ENCODE measurements at regions not wholly inside any gene's neighbourhood (a gene's known extent, or its start where the extent isn't known, plus 50 kb on each side); places are given as distances from the start of the nearest gene placed in this dataset.

DNA sequence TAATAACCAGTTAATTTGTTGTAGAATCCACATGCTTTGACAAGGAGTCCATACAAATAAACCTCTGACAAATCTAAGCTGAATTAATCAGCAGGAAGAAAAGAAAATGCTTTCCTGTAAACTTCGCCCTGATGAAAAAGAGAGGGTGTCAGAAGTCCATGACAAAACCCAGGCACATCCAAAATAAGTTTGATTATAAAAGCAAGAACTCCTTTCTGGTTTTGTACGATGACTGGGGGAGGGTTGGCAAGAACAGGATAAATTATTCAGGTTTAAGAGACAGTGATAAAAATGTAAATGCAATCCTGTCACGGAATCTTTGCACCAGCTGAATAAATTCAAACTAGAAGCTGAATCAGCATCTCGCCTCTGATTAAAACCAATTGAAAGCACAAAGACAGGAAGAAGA, 469.2 kb upstream of the TNP1 start:
- no peak for DNase-seq

DNA sequence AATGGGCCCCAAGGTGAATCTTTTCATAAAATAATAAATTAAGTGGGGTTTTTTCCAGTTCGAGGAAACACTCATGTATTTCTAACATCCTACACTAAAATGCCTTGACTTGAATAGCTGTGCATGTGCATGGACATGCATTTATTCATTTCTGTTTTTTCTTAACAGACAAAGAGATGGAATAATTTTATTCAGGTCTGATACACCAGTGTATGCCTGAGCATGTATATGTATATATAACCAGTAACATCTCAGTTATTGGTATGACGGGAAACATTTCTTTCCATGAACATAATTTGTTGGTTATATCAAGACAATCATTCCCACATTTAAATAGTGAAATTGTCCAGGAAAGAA, 468.7 kb upstream of the TNP1 start:
- no peak for DNase-seq

DNA sequence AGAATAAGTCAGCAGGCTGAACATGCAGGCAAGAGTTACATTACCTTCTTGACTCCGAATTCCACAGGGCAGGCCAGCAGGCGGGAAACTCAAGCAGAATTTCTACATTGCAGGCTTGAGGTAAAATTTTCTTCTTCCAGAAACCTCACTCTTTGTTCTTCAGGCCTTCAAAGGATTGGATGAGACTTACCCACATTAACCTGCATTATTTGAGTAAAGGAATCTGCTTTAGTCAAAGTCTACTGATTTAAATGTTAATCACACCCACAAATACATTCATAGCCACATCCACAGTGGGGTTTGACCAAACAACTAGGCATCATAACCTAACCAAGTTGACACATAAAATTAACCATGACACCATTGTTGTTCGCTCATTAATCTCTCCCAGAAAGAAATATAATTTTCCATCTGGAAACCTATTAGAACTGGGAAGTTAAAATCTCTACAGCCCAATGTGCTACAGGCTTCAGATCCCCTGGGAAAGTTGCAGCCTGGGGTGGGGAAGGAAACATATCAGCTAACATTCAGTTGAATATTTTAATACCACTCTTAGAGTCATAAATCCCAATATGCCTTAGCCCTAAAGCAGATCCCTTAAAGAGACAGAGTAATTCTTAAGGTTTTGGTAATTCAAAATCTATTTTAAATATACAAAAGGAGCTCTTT, 468.2 kb upstream of the TNP1 start:
- DNase-seq = no peak

DNA sequence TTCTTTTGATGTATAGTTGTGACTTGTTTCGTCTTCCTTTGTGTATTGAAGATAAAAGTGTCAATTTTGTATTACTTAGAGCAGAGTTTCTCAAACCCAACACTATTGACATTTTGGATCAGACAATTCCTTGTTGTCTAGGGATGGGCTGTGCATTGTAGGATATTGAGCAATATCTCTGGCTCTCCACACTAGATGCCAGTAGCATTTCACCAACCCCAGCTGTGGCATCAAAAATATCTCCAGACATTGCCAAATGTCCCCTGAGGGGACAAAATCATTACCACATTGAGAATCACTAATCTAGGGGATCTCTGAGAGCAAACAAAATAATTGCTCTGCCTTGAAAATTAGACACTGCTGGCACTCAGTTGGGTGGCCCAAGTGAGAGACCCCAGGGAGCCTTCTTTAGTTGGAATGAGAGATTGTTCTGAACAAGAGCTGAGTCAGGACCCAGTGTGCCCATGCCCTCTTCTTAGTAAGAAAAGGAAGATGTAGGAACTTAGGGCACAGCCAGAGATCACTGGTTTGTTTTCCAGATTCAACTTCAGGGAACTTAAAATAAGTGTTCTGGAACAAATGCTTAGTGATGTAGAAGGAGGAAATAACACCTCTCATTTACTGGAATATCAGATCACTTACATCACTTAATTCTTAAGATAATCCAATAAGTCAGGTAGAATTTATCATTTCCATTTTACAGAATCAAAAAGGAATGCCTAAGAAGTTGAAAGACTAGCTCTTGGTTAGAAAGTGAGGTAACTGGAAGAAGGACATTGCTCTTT, 466.6 kb upstream of the TNP1 start:
- DNase-seq = no peak

DNA sequence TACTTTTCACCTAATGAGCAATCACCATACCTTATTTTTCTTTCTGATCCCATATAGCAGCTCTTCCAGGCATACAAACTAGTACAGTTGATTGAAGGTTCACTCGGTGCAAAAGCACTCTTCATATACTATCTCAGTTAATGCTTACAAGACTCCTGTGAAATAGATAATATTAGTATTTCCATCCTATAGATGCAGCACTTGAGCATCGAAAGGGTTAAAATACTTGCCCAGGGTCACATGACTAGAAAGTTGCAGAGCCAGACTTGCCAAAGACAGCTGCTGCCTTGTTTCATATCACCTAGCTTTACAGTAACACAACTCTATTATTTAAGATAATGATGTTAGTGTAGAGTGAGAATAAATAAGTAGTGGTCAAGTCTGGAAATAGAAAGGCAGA, 466.0 kb upstream of the TNP1 start:
- no peak for DNase-seq

DNA sequence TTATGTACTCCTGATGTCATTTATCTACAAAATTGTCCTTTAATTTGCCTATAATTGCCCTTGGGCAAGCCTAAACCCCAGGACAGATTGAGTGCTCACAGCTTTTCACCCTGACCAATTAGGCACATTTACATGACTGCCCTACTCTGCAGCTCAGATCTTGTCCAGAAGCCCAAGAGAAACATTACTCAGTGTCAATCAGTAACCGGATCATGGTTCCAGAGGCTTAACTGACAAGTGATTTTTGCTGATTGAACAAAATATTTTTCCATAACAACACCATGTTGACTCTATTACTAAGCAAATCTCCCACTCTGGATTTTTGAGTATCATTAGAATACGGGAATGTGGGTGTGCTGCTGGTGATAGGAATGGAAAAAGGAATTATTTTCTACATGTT, 465.4 kb upstream of the TNP1 start:
- DNase-seq = no peak

DNA sequence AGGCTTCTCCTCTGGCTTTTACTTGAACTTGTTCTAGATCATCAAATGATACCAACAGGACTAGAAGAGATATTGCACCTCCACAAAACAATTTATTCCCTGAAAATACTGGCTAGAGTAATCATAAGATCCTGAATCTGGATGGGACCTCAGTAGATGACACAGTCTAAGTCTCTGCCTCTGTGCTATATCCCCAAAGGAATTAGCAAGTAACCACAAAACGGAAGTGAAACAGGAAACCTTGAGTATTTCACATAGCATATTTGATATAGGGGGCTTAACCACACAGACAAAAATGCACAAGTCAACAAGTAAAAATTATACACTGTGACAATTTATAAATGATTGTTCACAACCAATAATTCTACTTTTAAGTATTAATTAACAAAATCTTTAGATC, 456.9 kb upstream of the TNP1 start:
- no peak for DNase-seq

DNA sequence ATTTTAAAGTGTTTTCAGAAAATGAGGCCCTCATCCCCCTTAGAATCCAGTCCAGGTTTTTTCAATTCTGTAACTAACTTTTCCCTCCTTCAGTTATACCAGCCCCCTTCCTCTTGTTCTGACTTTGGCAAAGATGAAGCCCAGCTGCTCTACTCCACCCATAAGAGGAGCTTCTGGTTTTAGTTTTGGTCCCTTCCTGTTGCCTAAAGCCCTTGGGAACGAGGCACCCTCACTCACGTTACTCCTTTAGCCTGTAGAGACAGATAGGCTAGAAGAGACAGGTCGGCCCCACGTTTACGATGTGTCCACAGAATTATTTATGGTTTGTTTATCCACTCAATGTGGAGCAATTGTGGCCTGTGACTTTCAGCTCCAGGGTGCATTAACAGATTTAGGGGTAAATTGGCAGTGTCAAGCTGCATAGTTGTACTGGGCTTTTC, 454.2 kb upstream of the TNP1 start:
- no peak for DNase-seq

DNA sequence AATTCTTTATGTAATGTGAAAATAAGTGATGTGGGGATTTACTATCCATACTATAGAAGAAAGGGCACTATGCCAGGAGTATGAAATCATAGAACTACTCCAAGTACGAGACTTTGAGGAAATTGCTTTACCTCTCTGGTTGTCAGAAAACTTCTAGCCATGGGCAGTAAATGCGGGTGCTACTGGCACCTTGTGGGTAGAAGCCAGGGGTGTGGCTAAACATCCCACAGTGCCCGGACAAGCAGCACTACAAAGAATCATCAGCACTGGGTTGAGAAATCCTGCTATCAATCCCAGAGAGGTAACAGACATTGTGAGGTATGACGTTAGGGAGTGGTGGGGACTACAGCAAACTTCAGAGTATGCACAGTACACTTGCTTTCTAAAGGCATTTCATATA, 453.5 kb upstream of the TNP1 start:
- no peak for DNase-seq

DNA sequence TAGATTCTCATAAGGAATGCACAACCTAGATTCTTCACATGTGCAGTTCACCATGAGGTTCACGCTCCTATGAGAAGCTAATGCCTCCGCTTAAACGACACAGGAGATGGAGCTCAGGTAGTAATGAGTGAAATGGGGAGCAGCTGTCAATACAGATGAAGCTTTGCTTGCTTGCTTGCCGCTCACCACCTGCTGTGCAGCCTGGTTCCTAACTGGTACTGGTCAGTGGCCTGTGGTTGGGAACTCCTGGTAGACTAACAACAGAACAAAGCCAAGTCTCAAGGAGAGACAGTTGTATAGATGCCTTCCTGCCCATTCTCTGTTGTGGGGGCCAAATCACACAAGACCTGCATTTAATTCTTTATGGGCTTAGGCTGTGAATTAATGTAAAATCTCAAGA, 449.2 kb upstream of the TNP1 start:
- DNase-seq = no peak

DNA sequence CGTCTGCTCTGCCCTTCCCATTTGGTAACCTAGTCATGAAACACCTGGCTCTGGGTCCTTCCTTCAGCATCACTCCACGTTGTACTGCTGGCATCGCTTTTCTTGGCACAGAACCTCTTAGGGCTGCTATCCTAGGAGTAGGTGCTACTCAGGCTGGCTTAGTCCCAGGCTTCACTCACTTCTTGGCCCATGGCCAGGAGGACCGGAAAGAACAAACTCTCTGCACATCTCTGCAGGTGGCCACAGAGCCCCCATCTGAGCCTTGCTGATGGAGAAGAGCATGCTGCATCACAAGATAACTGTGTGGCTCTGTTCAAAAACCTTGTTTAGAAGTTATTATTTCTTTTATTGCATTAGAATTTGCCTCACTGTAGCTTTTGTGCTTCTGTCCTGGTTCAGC, 447.2 kb upstream of the TNP1 start:
- DNase-seq = no peak

DNA sequence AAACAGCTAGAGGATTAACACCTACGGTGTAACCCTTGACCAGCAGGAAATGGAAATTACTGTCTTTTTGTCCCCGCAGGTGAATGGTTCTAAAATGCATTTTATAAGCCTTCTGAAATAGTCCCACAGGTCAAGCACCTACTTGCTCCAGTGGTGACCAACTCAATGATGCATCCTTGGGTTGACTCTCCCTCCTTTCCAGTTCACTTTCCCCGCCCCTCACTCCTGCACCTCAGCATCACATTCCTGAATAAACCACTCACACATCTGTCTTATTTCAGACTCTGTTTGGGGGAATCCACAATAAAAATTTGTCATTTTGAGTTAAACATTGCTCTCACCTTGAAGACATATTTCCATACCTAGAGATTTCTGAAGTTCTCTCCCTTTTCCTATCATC, 446.0 kb upstream of the TNP1 start:
- no peak for DNase-seq

DNA sequence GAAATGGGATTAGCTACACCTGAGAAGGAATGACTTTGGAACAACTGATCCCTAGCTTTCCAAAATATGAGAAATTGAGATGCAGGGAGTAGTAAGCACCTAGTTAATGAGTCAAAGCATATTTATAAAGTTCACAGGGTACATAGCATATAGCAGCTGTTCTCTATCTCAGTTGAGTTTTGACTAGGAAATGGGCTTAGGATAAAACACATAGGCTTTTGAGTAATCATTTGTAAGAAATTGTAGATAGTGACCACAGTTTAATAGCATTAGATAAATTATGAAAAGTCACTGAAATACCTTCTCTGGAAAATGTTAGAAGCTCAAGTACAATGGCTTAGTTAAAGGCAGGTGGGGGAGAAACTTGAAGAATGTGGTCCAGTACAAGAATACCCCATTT, 444.7 kb upstream of the TNP1 start:
- DNase-seq = no peak

DNA sequence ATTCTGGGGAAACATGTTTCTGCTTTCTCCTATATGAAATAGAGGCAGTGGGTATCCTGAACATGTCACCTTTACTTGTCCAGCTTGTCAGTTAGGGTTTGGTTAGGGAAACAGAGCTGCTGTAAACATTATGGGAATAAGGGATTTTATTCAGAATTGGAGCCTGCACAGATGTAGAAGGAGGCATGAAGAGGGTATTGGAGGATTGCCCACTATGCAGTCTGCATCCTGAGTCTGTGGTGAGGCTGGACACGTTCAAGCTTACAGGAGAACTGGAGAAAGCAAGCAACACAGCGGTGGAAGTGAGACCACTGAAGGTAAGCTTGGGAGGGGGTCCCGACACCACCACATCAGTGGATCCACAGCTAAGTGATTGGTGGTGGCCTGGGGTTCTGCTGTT, 443.0 kb upstream of the TNP1 start:
- no peak for DNase-seq

DNA sequence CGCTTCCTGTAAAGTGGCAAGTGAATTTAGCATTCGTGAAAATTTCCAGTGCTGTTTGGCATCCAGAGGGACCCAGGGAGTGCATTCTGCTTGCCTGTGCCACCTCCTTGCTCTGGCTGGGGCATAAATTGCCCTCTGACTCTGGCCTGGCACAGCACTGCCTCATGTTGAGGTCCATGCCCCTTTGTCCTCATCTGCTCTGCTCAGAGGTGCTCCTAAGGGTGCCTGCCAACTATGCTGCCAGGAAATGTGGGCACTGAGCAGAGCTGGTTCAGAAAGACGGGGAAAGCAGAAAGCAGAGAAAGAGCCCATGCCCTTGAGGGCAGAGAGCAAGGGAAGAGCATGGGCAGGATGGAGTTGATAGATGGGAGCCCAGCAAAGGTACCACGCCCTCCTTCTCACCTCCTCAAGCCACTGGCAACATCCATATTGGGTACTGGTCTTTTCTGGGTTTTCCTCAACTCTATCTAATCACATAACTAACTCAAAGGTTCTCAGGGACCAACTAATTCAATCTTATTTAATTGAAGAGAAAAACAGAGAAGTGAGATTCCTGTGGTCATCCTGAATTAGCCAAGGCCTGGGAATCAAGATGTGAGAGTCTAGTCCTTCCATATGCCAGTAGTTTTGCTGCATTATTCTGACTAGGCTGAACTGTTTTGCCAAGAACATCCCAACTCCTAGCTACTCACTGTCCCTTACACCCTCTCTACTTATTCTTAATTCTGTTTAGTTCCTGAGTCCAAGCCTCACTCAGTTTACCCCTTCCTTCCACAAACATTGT, 441.5 kb upstream of the TNP1 start:
- DNase-seq = no peak

DNA sequence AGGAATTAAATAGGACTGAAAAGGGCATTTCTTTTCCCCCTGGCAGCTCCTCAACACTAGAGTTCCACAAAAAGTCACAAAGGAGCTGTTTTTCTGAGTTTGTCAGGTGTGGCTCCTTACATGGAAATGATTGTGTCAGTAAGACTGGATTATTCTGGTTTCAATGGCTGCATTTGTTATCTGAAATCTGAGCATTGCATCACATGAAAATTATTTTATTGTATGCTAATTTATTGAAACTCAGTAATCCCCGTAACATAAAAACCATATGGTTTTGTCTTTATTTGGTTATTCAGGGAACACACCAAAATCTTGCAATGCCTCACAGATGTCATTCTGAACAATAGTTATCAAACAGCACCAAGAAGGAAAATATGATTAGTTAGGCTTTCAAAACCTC, 439.7 kb upstream of the TNP1 start:
- no peak for DNase-seq

DNA sequence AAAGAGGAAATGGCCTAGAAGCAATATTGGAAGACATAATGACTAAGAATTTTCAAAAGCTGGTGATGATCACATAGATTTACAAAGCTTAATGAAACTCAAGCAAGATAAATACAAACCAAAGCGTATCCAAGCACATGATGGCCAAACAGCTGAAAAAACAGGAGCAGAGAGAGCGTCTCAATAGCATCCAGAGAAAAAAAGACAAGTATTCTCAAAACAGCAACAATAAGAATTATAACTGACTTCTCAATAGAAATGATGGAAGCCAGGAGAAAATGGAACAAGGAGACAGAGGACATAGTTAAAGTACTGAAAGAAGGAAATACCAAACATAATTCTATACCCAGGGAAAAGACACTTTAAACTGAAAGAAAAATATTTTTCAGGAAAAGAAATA, 437.2 kb upstream of the TNP1 start:
- DNase-seq = no peak

DNA sequence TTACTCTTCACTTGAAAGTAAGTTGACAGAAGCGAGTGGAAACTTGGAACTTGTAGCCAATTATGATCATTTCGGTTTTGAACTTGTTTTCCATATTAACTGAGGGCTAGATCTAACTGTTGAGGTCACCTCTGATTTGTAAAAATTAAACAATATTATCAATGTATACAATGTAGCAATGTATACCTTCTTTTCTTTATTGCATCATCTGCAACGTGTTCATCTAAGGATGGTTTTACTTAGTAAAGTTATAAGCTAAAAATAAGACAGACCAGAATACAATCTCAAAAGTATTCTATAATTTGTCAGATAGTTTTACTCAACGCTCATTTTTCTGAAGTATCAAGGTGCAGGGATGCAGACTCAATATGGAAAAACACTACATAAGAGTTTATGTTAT, 435.0 kb upstream of the TNP1 start:
- DNase-seq = no peak

DNA sequence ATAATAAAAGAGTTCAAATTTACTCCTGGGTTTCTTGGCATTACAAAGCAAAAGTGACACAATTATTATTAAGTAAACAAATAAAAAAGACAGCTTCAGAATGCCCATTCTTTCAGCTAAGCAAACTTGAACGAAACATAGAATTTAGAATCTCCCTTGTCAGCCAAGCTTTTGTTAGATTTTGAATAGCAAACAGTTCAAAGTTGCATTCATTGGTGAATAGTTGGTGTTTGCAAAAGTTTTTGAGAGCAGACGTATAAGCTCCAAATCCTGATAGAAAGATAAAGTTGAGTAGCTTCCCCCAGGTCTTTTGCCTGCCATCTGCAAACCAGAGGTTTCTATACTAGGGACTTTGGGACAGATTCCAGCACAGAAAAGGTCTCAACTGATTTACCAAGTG, 434.3 kb upstream of the TNP1 start:
- no peak for DNase-seq

DNA sequence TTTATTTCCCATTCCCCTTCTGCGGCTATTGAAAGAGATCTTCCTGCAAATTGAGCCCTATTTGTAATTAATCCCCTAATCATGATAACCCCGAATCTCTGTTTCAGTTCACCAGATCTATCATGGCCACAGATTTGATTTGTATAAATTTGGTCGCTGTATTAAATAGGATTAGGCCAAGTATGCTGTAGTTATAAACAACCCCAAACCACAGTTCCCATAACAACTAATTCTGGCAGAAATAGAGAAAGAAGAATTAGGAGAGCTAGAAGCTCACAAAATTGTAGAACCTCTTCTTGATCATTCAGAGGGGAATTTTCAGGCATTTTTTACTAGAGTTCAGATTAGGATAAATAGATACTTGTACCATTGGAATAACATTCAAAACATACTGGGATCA, 433.7 kb upstream of the TNP1 start:
- DNase-seq = no peak

DNA sequence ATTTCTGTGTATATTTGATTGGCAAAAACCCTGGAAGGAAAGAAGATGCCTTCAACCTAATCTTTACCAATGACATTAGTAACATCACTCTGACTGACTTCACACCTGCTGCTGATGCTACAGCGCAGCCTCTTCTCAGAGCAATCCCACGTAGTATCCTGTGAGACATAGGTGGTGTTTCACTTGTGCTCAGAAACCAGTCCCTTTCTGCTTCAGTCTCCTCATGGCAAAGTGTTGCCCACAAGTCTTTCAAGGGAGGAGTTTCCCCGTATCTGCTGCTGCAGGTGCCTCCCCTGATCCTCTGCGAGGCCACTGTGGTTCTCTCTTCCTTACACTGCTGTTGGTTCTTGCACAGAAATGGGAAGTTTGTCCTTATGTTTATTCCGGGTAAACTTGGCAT, 433.2 kb upstream of the TNP1 start:
- DNase-seq = no peak

DNA sequence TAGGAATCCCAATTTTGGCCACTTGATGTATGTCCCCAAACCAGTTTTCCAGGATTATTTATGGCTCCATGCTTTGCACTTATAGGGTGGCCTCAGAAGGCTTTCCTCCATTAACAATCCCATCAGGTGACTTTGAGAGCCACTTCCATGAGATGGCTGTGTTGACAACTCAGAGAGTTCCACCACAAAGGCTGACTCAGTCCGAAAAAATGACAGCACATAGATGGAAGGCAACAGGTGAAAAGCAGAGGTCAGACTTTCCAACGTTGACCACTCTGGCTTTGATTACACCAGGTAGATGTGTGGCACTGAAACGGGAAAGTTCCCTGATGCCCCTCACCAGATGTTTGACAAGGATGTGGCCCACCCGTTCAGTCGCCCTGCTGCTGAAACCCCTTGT, 431.4 kb upstream of the TNP1 start:
- no peak for DNase-seq

DNA sequence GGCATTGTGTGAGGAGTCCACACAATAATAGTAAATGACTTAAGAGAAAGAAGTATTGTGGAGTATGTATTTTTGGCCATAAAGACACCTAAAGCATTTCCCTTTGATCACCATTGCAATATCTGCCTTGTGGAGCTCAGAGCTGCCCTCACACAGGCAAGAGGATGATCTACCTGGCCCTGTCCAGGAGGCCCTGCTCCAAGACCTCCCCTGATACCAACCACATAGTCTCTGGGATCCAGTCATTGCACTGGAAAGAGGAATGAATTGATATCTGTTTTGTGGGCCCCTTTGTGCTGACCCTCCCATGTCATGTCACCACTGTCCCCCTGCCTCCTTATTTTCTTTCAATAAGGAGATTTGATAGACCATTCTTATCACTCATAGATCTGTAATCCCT, 430.6 kb upstream of the TNP1 start:
- DNase-seq = no peak

DNA sequence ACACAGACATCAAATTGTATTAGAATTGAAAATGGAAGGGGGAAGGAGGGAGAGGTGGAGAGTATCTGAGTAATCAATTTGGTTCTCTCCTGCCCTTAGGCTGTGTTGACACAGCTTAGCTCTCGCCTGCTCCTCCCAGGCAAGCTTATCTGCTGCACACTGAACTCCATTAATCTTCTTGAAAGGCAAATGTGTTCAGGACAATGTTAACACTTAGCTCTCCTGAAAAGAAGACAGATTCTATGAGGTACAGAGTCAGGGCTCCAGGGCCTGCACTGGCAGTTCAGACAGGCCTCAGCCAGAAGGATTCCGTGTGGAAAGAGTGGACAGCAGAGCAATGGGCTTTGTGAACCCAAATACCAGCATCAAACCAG, 430.0 kb upstream of the TNP1 start:
- no peak for DNase-seq

Data from activated effector memory CD4-positive, alpha-beta T cell treated with anti-CD3 and anti-CD28 coated beads, Interleukin-2, amount 50 U/mL, for 16 hours (primary cell).